Breast epithelium (tissue), 4 donors: ENCODE measurements at regions not wholly inside any gene's neighbourhood (a gene's known extent, or its start where the extent isn't known, plus 50 kb on each side); places are given as distances from the start of the nearest gene placed in this dataset.
"Not testable (repeated sequence)": the region's sequence is repeated elsewhere in the genome, so short reads cannot be mapped to it uniquely, and the experiment has no call there.

Source experiments
- DNase-seq, 2 donors: peaks; one replicate each; pipeline ENCODE4 v3.0.0-alpha.2; 2019; ENCODE audit warnings: low spot score in 2 of 2
- H3K27ac ChIP-seq, 2 donors: fragments of 200-600 bp; sonication (generic) in 1 of 2; one replicate each; pipeline ENCODE4 v1.5.1; 2016 to 2019; ENCODE audit warnings: mild to moderate bottlenecking in 1 of 2
- H3K27me3 ChIP-seq, 2 donors: fragments of 200-600 bp; sonication (generic) in 1 of 2; one replicate each; pipeline versions ENCODE4 v1.5.1 to v1.6.0; 2017 to 2019; ENCODE audit warnings: control low read depth in 1 of 2, mild to moderate bottlenecking in 1 of 2
- H3K36me3 ChIP-seq: fragments of 200-600 bp; one replicate; pipeline ENCODE4 v1.5.1; 2019
- H3K4me1 ChIP-seq, 2 donors: fragments of 200-600 bp; sonication (generic); one replicate each; pipeline ENCODE4 v1.5.1; 2016 to 2019; ENCODE audit warnings: control low read depth in 1 of 2
- H3K4me3 ChIP-seq, 3 donors: fragments of 200-600 bp; sonication (generic); 1 replicate in 2 of 3; 2 replicates in 1 of 3; pipeline ENCODE4 v1.5.1; 2016 to 2019; ENCODE audit warnings: mild to moderate bottlenecking in 3 of 3, moderate library complexity in 2 of 3
- H3K9me3 ChIP-seq, 2 donors: fragments of 200-600 bp; sonication (generic) in 1 of 2; one replicate each; pipeline ENCODE4 v1.5.1; 2016 to 2019; ENCODE audit warnings: control low read depth in 1 of 2
- POLR2A ChIP-seq: fragments of 450-650 bp; IDR thresholded peaks from one replicate; pipeline ENCODE4 v1.6.1; 2016; ENCODE audit warnings: antibody characterized with exemption, mild to moderate bottlenecking, moderate library complexity
- POLR2AphosphoS5 ChIP-seq, 3 donors: sonication (generic); formaldehyde crosslinking; IDR thresholded peaks; one replicate each; pipeline ENCODE4 v1.6.1; 2017; ENCODE audit warnings: antibody characterized with exemption in 3 of 3
- intact Hi-C: fragments of 100-400 bp; cut with DNase I; formaldehyde crosslinking; loops from one replicate; pipeline ENCODE4 v1.15.1; 2023; ENCODE audit warnings: low total_unique reads
- TF ChIP-seq, protein P1 (sequence below), 3 donors: fragments of 450-650 bp; IDR thresholded peaks; one replicate each; pipeline ENCODE4 v1.5.1; 2016 to 2017; ENCODE audit warnings: antibody characterized with exemption in 3 of 3, mild to moderate bottlenecking in 3 of 3, moderate library complexity in 3 of 3

- intact Hi-C loops: no loop called here
- no peaks in the 10 kb centered on the region for H3K9me3 ChIP-seq
- no peaks in the 10 kb centered on the region for H3K27me3 ChIP-seq
- H3K4me3 ChIP-seq: no peak overlapping the region
- DNase-seq: no peak
- no peaks in the 10 kb centered on the region for H3K36me3 ChIP-seq
- H3K4me1 ChIP-seq: no peaks in the 10 kb centered on the region
- TF ChIP-seq, protein P1, sequence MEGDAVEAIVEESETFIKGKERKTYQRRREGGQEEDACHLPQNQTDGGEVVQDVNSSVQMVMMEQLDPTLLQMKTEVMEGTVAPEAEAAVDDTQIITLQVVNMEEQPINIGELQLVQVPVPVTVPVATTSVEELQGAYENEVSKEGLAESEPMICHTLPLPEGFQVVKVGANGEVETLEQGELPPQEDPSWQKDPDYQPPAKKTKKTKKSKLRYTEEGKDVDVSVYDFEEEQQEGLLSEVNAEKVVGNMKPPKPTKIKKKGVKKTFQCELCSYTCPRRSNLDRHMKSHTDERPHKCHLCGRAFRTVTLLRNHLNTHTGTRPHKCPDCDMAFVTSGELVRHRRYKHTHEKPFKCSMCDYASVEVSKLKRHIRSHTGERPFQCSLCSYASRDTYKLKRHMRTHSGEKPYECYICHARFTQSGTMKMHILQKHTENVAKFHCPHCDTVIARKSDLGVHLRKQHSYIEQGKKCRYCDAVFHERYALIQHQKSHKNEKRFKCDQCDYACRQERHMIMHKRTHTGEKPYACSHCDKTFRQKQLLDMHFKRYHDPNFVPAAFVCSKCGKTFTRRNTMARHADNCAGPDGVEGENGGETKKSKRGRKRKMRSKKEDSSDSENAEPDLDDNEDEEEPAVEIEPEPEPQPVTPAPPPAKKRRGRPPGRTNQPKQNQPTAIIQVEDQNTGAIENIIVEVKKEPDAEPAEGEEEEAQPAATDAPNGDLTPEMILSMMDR (IDR thresholded peaks at IDR 0.05): no peak
- TF ChIP-seq POLR2AphosphoS5 (IDR thresholded peaks at IDR 0.05) (no peak), POLR2A (no peak)
- H3K27ac ChIP-seq: no peak overlapping the region
These were observed 187.3 kb upstream of the FAM241A start for GRCh38 chr4:111957997-111958396.

DNA sequence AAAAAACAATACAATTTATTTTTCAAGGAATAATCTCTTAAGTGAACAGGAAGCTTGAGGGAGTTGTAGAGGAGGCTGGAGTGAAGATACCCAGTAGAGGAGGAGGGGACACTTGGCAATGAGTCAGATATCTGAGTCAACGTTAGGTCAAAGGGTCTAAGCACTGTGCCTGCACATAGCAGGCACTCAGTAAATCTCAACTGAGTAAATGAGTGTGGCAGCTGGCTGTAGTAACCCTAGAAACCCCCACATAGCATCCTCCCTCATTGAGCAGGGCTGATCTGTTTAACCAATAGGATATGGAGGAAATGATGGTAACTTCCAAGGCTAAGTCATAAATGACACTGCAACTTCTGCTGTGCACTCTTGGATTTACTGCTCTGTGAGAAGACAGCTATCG is 186.0 kb upstream of the FAM241A start:
- TF ChIP-seq POLR2A (no peak), POLR2AphosphoS5 (IDR thresholded peaks at IDR 0.05) (no peak)
- TF ChIP-seq, protein P1 (IDR thresholded peaks at IDR 0.05): no peak
- Histone ChIP-seq H3K36me3 (no peaks in the 10 kb centered on the region), H3K9me3 (no peaks in the 10 kb centered on the region), H3K4me1 (no peaks in the 10 kb centered on the region), H3K4me3 (no peak overlapping the region), H3K27me3 (no peaks in the 10 kb centered on the region), H3K27ac (no peak overlapping the region)
- intact Hi-C loops: no loop called here
- DNase-seq: no peak

DNA sequence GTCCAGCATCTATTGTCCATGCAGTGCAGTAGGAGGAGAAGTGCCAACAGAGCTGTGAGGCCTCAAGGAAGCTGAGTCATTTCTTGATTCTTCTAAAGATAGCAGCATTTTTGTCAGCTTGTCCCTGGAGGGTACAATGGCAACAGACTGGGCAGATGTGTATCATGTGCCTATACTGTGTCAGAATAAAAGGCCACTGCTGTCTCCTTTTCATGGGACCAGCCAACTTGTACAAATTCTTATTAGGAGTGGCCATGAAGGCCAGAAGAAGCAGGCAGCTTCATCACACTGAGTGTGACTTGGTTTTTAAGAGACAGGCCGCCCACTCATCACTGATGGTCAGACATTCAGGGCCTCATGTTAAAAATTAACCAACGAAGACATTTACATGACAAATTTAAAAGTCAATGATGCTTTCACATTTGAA is 185.0 kb upstream of the FAM241A start:
- Histone ChIP-seq H3K27me3 (no peaks in the 10 kb centered on the region), H3K27ac (no peak overlapping the region), H3K9me3 (no peaks in the 10 kb centered on the region), H3K36me3 (no peaks in the 10 kb centered on the region), H3K4me1 (no peaks in the 10 kb centered on the region), H3K4me3 (no peak overlapping the region)
- TF ChIP-seq, protein P1 (IDR thresholded peaks at IDR 0.05): no peak
- TF ChIP-seq POLR2AphosphoS5 (IDR thresholded peaks at IDR 0.05) (no peak), POLR2A (no peak)
- DNase-seq: no peak
- intact Hi-C loops: no loop called here

DNA sequence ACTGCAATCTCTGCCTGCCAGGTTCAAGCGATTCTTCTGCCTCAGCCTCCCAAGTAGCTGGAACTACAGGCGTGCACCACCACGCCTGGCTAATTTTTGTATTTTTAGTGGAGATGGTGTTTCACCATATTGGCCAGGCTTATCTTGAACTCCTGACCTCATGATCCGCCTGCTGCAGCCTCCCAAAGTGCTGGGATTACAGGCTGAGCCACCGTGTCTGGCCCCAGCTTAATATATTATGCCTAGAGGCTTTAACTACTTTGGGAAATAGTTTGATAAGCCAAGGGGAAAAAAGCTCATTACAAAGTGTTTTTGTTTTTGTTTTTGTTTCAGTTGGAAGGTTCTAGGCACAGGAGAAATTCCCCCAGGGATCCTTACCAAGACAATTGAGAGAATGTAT is 184.2 kb upstream of the FAM241A start:
- intact Hi-C loops, H3K36me3 ChIP-seq: not testable (repeated sequence)

GRCh38 chr4:111961809-111962208 is 183.4 kb upstream of the FAM241A start:
- TF ChIP-seq, protein P1 (IDR thresholded peaks at IDR 0.05): no peak
- TF ChIP-seq POLR2AphosphoS5 (IDR thresholded peaks at IDR 0.05) (no peak), POLR2A (no peak)
- Histone ChIP-seq H3K27me3 (no peaks in the 10 kb centered on the region), H3K9me3 (no peaks in the 10 kb centered on the region), H3K4me3 (no peak overlapping the region), H3K4me1 (no peaks in the 10 kb centered on the region), H3K36me3 (no peaks in the 10 kb centered on the region), H3K27ac (no peak overlapping the region)
- DNase-seq: no peak
- intact Hi-C loops: no loop called here

More for the DNA sequence above, 184.2 kb upstream of the FAM241A start:
- DNase-seq, H3K9me3 ChIP-seq, H3K4me1 ChIP-seq, H3K4me3 ChIP-seq, H3K27me3 ChIP-seq, H3K27ac ChIP-seq: not testable (repeated sequence)

DNA sequence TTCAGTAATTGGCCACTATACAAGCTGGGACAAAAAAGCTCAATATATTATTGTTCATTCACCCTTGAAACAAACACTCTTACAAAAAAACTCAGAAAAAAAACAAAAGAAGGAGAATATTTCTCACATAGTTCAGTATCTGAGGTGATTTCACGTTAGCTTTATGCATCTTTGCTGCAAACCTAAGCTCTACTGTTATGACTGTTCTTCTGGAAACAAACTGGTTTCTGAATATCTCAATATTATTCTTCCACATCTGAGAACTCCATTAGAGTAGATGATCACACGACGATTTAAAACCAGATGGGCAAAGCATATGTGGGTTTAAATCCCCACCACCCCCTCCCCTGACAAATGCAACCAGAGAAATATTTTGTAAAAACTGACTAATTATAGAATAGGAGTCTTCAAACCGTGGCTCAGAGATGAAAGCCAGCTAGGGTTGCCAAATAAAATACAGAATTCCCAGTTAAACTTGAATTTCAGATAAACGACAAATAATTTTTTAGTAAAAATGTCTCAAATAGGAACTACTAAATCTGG is 182.0 kb upstream of the FAM241A start:
- H3K9me3 ChIP-seq: no peaks in the 10 kb centered on the region
- no peaks in the 10 kb centered on the region for H3K4me1 ChIP-seq
- no peak overlapping the region for H3K4me3 ChIP-seq
- H3K36me3 ChIP-seq: no peaks in the 10 kb centered on the region
- no peaks in the 10 kb centered on the region for H3K27me3 ChIP-seq
- H3K27ac ChIP-seq: no peak overlapping the region
- no peak for DNase-seq
- TF ChIP-seq, protein P1 (IDR thresholded peaks at IDR 0.05): no peak
- TF ChIP-seq POLR2A (no peak), POLR2AphosphoS5 (IDR thresholded peaks at IDR 0.05) (no peak)
- intact Hi-C loops: no loop called here
